Ramos (cell line): ENCODE measurements at regions not wholly inside any gene's neighbourhood (a gene's known extent, or its start where the extent isn't known, plus 50 kb on each side); places are given as distances from the start of the nearest gene placed in this dataset.

Experiments
- in situ Hi-C: fragments of 300-500 bp; cut with MboI; formaldehyde crosslinking; loops from one replicate; pipeline ENCODE4 v1.14.3; 2022; ENCODE audit warnings: low sequenced_read_pairs; ENCODE audit not compliant: unreplicated experiment

GRCh38 chr16:85550953-85551924, 61.9 kb upstream of the GSE1 start:
- in situ Hi-C loops = no loop called here

DNA sequence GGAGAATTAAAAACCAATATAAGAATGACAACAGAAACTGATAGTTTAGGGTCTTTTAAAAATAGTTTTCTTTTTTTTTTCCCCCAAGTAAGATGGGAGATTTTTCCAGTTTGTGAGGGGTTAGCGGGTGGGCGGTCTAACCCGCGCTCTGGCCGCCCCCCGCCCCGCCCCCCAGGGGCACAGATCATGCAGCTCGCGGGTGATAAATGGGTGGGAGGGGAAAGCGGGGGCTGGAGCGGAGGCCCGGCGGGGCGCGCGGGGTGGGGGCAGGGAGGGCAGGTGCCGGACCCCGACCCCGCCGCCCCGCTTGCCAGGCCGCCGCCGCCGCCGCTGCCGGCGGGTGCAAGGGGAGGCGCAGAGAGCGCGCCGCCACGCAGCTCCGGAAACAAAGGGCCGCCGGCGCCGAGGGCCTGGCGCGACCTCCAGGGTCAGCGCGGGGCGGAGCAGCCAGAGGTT, 60.1 kb upstream of the GSE1 start:
- in situ Hi-C loops = no loop called here

DNA sequence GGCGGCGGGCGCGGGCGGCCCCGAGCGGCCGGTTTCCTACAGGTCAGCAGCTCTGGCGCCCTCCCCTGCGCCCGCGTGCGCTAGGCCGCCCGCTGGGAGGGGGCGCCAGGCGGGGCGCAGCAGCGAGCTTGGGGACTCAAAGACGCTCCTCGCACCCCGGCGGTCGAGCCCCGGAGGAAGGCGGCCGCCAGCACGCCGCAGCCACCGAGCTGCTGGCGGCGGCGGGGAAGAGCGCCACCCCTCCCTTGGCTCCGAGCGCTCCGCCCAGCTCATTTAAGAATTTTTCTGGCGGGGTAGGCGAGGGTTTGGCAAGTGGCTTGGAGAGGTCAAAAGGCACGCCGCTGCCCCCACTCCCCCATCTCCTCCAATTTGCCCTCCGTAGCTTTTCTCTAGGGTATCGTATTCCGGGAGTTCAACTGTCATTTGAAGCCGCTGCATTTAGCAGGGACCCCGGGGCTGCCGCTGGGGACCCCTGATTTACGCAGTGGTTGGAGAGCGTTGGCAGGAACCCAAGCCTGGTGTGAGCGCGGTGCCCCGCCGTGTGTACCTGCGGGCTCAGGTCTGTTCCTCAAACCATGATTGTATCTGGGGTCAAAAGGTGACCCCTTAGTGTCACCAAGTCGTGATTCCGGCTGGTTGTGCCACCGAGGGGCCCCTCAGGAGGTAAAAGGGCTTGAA, 59.5 kb upstream of the GSE1 start:
- in situ Hi-C loops = no loop called here

GRCh38 chr16:85554114-85554888, 58.8 kb upstream of the GSE1 start:
- in situ Hi-C loops = no loop called here

DNA sequence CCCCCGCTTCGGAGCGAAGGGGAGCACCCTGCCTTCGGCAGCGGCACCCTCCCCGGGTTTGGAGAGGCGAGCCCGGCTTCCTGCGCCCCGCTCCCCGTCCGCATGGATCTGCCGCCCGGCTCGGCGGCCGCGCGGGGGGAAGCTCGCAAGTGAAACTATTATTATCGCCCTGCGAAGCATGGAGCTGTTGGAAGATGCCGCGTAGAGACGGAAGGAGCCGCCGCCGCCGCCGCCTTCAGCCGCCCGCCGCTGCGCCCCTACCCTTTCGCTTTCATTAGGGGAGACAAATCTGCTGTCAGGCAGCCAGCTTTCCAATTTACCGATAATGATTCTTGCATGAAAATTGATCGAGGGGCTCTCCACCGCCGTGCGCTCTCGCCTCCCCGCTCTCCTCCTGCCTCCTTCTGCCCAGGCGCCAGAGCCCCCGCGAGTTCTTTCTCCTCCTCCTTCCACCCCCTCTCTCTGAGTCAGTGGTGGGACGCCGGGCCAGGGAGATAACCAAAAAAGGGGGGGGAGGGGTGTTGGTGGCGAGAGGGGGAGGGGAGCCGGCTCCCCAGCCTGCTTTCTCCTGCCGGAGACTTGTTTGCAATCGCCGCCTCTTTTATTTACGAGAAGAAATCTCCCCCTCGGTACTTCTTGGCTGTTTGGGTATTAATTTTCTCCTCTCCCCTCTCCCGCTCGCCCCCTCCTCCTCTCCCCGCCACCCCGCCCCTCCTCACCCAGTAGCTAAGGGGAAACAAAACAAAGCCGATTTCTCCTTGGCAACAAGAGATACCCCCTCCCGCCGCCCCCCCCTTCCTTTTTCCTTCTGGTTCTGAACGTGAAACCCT, 58.0 kb upstream of the GSE1 start:
- in situ Hi-C loops = no loop called here

GRCh38 chr16:85555719-85556455, 57.2 kb upstream of the GSE1 start:
- in situ Hi-C loops = no loop called here

- in situ Hi-C loops = no loop called here
These were observed 56.6 kb upstream of the GSE1 start for GRCh38 chr16:85556456-85557082.

DNA sequence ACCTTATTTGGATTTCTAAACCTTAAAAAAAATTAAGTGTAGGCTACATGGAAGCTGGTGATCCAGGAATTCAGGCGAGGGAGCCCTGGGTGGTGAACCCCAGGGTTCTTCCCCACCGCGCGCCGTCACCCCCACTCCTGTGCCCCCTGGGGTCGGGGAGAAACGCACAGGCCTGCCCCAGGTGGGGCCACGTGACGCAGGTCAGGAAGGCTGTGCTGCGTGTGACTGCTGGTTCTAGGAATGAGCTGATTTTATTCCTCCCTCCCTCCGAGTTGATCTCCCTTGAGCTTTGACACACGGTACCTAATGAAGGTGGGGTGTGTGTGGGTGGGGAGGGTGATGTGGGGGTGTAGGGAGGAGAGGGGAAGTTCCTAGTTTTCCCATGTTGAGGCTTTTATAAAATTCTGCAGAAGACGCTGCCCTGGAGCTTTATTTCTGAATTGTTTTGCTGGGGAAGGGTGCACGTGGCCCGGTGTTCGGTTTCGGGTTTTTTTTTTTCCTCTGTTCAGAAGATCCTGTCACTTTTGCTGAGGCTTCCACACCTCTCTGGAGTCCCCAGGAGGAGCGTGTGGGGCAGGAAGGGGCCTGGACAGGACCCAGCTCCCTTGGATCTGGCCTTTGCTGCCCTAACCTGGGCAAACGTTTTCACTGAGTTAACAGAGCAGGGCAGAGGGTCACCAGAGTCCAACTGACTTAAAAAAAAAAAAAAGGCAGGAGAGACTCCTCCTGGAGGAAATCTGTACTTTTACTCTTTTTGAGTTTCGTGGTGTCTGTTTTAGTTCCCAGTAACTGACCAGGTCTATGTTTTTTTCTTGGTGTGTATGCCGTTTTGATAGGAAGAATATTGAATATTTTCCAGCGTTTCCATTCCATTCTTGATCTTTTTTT, 55.8 kb upstream of the GSE1 start:
- in situ Hi-C loops = no loop called here

GRCh38 chr16:85557971-85558657, 55.0 kb upstream of the GSE1 start:
- in situ Hi-C loops = no loop called here

- in situ Hi-C loops = no loop called here
These were observed 52.2 kb upstream of the GSE1 start for GRCh38 chr16:85560932-85561247.

GRCh38 chr16:85561248-85562092, 51.7 kb upstream of the GSE1 start:
- in situ Hi-C loops = no loop called here

GRCh38 chr16:85562093-85562786, 50.9 kb upstream of the GSE1 start:
- in situ Hi-C loops = no loop called here

DNA sequence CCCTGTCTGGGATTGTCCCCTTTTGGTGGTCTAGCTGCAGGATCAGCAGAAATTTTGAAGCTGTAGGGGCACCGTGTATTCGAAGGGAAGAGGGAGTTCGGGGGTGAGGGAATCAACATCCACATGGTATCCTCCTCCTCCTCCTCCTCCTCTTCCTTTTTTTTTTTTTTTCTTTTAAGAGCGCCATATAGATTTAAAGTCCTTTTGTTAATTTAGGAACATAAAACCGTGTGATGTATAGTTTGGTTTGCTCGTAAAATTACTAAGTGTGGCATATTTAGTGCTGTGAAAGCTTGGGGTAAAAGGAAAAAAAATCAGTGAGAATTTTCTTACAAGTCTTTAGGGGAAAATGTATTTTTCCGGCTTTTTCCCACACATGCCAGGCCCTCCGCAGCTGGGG, 50.1 kb upstream of the GSE1 start:
- in situ Hi-C loops = no loop called here
